Mesenchymal stem cell (in vitro differentiated cells and primary cell): ENCODE measurements at regions not wholly inside any gene's neighbourhood (a gene's known extent, or its start where the extent isn't known, plus 50 kb on each side); places are given as distances from the start of the nearest gene placed in this dataset.
"Not testable (repeated sequence)": the region's sequence is repeated elsewhere in the genome, so short reads cannot be mapped to it uniquely, and the experiment has no call there.

Experiments used
- DNase-seq: peaks from one replicate; pipeline ENCODE4 v3.0.0-alpha.2; 2013
- H2AFZ ChIP-seq: one replicate; pipeline ENCODE4 v1.6.1; 2013; ENCODE audit warnings: low read depth, mild to moderate bottlenecking, control low read depth, inconsistent platforms, low read length, moderate library complexity
- H2AK5ac ChIP-seq: 2 replicates; pipeline ENCODE4 v1.6.1; 2013; ENCODE audit warnings: low read length, moderate library complexity, mild to moderate bottlenecking, inconsistent platforms; ENCODE audit not compliant: severe bottlenecking
- H2BK120ac ChIP-seq: one replicate; pipeline ENCODE4 v1.6.1; 2013; ENCODE audit warnings: low read depth, mild to moderate bottlenecking, inconsistent platforms, low read length, moderate library complexity
- H2BK12ac ChIP-seq, 2 experiments: one replicate each; pipeline ENCODE4 v1.6.1; 2013; ENCODE audit warnings: inconsistent platforms in 2 of 2, low read length in 2 of 2, mild to moderate bottlenecking in 2 of 2, moderate library complexity in 2 of 2, control low read depth in 1 of 2
- H2BK15ac ChIP-seq: one replicate; pipeline ENCODE4 v1.6.1; 2013; ENCODE audit warnings: mild to moderate bottlenecking, low read depth, inconsistent platforms; ENCODE audit not compliant: poor library complexity, severe bottlenecking
- H2BK5ac ChIP-seq: 2 replicates; pipeline ENCODE4 v1.6.1; 2013; ENCODE audit warnings: low read depth, mild to moderate bottlenecking, low read length, control low read depth, inconsistent platforms; ENCODE audit not compliant: poor library complexity, severe bottlenecking
- H3K14ac ChIP-seq, 2 experiments: one replicate each; pipeline ENCODE4 v1.6.1; 2013; ENCODE audit warnings: inconsistent platforms in 2 of 2, low read length in 2 of 2, control low read depth in 1 of 2, mild to moderate bottlenecking in 1 of 2, moderate library complexity in 1 of 2
- H3K18ac ChIP-seq, 2 experiments: one replicate each; pipeline ENCODE4 v1.6.1; 2013; ENCODE audit warnings: inconsistent platforms in 2 of 2, low read length in 2 of 2, control low read depth in 1 of 2, low read depth in 1 of 2, mild to moderate bottlenecking in 1 of 2
- H3K23ac ChIP-seq, 2 experiments: one replicate each; pipeline ENCODE4 v1.6.1; 2013; ENCODE audit warnings: inconsistent platforms in 2 of 2, low read length in 2 of 2, mild to moderate bottlenecking in 2 of 2, moderate library complexity in 2 of 2, control low read depth in 1 of 2
- H3K27ac ChIP-seq: 2 replicates; pipeline ENCODE4 v1.5.1; 2013; ENCODE audit warnings: mild to moderate bottlenecking, moderate library complexity, low read length, control low read depth, inconsistent platforms; ENCODE audit not compliant: poor library complexity, severe bottlenecking
- H3K27me3 ChIP-seq, 2 experiments: 2 replicates each; pipeline versions ENCODE4 v1.6.1 to v1.7.0; 2013; ENCODE audit warnings: low read length in 2 of 2, mild to moderate bottlenecking in 2 of 2, moderate library complexity in 2 of 2, control low read depth in 1 of 2, inconsistent platforms in 1 of 2; ENCODE audit not compliant: control insufficient read depth in 1 of 2, insufficient read depth in 1 of 2
- H3K36me3 ChIP-seq, 2 experiments: 2 replicates each; pipeline versions ENCODE4 v1.6.1 to v1.7.0; 2013; ENCODE audit warnings: low read length in 2 of 2, control low read depth in 1 of 2, inconsistent platforms in 1 of 2, low read depth in 1 of 2, mild to moderate bottlenecking in 1 of 2; ENCODE audit not compliant: insufficient read depth in 2 of 2, control insufficient read depth in 1 of 2
- H3K4ac ChIP-seq, 2 experiments: one replicate each; pipeline ENCODE4 v1.6.1; 2013; ENCODE audit warnings: inconsistent platforms in 2 of 2, low read length in 2 of 2, mild to moderate bottlenecking in 2 of 2, moderate library complexity in 2 of 2, control low read depth in 1 of 2, low read depth in 1 of 2
- H3K4me1 ChIP-seq: 2 replicates; pipeline ENCODE4 v1.6.1; 2013; ENCODE audit warnings: low read depth, low read length, control low read depth; ENCODE audit not compliant: control insufficient read depth, insufficient read depth
- H3K4me2 ChIP-seq: 2 replicates; pipeline ENCODE4 v1.6.1; 2013; ENCODE audit warnings: low read length, mild to moderate bottlenecking, inconsistent platforms; ENCODE audit not compliant: poor library complexity, severe bottlenecking
- H3K4me3 ChIP-seq, 2 experiments: 2 replicates each; pipeline versions ENCODE4 v1.5.1 to v1.7.0; 2013; ENCODE audit warnings: low read length in 2 of 2, mild to moderate bottlenecking in 2 of 2, control low read depth in 1 of 2, low read depth in 1 of 2; ENCODE audit not compliant: insufficient read depth in 1 of 2
- H3K79me1 ChIP-seq: replicated peaks from 2 replicates; pipeline ENCODE4 v1.6.1; 2013; ENCODE audit warnings: mild to moderate bottlenecking, control low read depth, low read length, inconsistent platforms; ENCODE audit not compliant: poor library complexity, severe bottlenecking
- H3K9ac ChIP-seq: 2 replicates; pipeline ENCODE4 v1.7.0; 2013; ENCODE audit warnings: mild to moderate bottlenecking, low read length, moderate library complexity
- H3K9me3 ChIP-seq: 2 replicates; pipeline ENCODE4 v1.7.0; 2013; ENCODE audit warnings: mild to moderate bottlenecking, low read length; ENCODE audit not compliant: control insufficient read depth
- H4K8ac ChIP-seq: one replicate; pipeline ENCODE4 v1.6.1; 2013; ENCODE audit warnings: inconsistent platforms, mild to moderate bottlenecking, low read length, moderate library complexity
- H4K91ac ChIP-seq: one replicate; pipeline ENCODE4 v1.6.1; 2013; ENCODE audit warnings: mild to moderate bottlenecking, low read length, inconsistent platforms
- WGBS: methylation state at CpG from one replicate; pipeline ENCODE4 v1.1.7; 2013; ENCODE audit warnings: mixed read lengths; 5-methylcytosine and 5-hydroxymethylcytosine counted together

DNA sequence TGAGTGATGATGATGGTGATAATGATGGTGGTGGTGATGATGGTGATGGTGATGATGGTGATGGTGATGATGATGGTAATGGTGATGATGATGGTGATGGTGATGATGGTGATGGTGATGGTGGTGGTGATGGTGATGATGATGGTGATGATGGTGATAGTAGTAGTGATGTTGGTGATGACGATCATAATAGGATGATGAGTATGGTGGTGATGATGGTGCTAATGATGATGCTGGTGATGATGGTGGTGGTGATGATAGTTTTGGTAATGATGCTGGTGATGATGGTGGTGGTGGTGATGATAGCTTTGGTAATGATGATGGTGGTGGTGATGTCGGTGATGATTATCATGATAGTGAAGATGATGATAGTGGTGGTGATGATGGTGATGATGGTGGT is 171.5 kb upstream of the SFSWAP start:
- H3K4me2 ChIP-seq, result no peak overlapping the region
- no peak overlapping the region for H3K27ac ChIP-seq
- no peak overlapping the region for H3K18ac ChIP-seq
- no peak overlapping the region for H2BK12ac ChIP-seq
- H3K9ac ChIP-seq, result no peak overlapping the region
- H2AFZ ChIP-seq, result no peak overlapping the region
- no peaks in the 10 kb centered on the region for H3K36me3 ChIP-seq
- H4K91ac ChIP-seq, result no peak overlapping the region
- no peak overlapping the region for H3K4ac ChIP-seq
- no peak overlapping the region for H2BK5ac ChIP-seq
- H2AK5ac ChIP-seq, result no peak overlapping the region
- H3K4me3 ChIP-seq, result no peak overlapping the region
- H3K4me1 ChIP-seq, result no peaks in the 10 kb centered on the region
- no peak overlapping the region for H2BK15ac ChIP-seq
- H4K8ac ChIP-seq, result no peak overlapping the region
- DNase-seq, result no peak
- no peaks in the 10 kb centered on the region for H3K79me1 ChIP-seq
- H3K27me3 ChIP-seq, result no peaks in the 10 kb centered on the region
- WGBS, result 87% methylated on average over 2 of the region's 2 CpGs
- H3K9me3 ChIP-seq, result no peaks in the 10 kb centered on the region
- no peak overlapping the region for H2BK120ac ChIP-seq
- no peak overlapping the region for H3K14ac ChIP-seq
- H3K23ac ChIP-seq, result no peak overlapping the region

DNA sequence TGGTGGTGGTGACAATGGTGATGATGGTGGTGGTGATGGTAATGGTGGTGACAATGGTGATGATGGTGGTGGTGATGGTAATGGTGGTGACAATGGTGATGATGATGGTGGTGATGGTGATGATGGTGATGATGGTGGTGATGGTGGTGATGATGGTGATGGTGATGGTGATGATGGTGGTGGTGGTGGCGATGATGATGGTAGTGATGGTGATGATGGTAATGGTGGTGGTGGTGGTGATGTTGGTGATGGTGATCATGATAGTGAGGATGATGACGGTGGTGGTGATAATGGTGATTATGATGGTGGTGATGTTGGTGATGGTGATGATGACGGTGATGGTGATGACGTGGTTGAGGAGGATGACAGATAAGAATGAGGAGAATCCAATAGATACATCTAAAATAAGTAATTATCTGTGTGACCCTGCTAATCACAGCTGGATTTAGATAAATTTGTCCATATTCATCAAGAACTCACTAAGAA is 170.7 kb upstream of the SFSWAP start:
- Histone ChIP-seq H4K91ac (no peak overlapping the region), H3K4ac (no peak overlapping the region), H2AK5ac (no peak overlapping the region), H3K18ac (no peak overlapping the region), H2BK15ac (no peak overlapping the region), H3K4me3 (no peak overlapping the region), H2BK12ac (no peak overlapping the region), H3K27ac (no peak overlapping the region), H3K23ac (no peak overlapping the region), H3K4me1 (no peaks in the 10 kb centered on the region), H4K8ac (no peak overlapping the region), H3K36me3 (no peaks in the 10 kb centered on the region), H3K27me3 (no peaks in the 10 kb centered on the region), H3K79me1 (no peaks in the 10 kb centered on the region), H2BK5ac (no peak overlapping the region), H3K4me2 (no peak overlapping the region), H2AFZ (no peak overlapping the region), H3K14ac (no peak overlapping the region), H3K9ac (no peak overlapping the region), H3K9me3 (no peaks in the 10 kb centered on the region), H2BK120ac (no peak overlapping the region)
- no peak for DNase-seq
- WGBS, result 80% methylated on average over 2 of the region's 4 CpGs

DNA sequence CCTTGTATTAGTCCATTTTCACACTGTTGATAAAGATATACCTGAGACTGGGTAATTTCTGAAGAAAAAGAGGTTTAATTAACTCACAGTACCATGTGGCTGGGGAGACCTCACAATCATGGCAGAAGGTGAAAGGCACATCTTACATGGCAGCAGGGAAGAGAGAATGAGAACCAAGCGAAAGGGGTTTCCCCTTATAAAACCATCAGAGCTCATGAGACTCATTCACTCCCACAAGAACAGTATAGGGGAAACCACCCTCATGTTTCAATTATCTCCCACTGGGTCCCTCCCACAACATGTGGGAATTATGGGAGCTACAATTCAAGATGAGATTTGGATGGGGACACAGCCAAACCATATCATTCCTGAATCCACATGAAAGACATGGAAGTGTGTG is 169.4 kb upstream of the SFSWAP start:
- H2AK5ac ChIP-seq, H2AFZ ChIP-seq, H3K4me1 ChIP-seq, H3K23ac ChIP-seq, DNase-seq, H3K14ac ChIP-seq, H2BK5ac ChIP-seq, H3K36me3 ChIP-seq, H3K4ac ChIP-seq, H2BK120ac ChIP-seq, H3K27me3 ChIP-seq, H3K4me3 ChIP-seq, H2BK15ac ChIP-seq, H3K27ac ChIP-seq, H4K8ac ChIP-seq, H3K9me3 ChIP-seq, H3K4me2 ChIP-seq, H3K79me1 ChIP-seq, H4K91ac ChIP-seq, H2BK12ac ChIP-seq, H3K9ac ChIP-seq, H3K18ac ChIP-seq: not testable (repeated sequence)
- WGBS, result no CpG with 5 or more reads among the region's 1 CpG

DNA sequence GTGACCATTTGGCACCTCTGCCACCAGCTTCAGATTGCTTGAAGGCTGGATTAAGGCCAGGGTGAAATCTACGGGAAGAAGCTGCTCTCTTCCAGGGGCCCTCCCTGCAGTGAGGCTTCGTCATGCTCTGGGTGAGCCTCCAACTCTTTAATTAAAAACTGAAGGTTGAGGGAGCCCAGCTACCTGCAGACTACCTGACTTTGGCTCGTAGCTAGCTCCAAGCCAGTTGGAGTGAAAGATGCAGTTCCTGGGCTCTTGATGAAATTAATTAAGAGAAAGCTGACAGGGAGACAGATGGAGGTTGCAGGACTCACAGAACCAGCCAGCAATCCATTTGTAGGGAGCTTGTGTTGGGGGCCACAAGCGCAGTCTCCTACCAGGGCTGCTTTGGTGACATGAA is 168.5 kb upstream of the SFSWAP start:
- no peak overlapping the region for H2AFZ ChIP-seq
- no peak overlapping the region for H2BK120ac ChIP-seq
- H2BK5ac ChIP-seq, result no peak overlapping the region
- no peak overlapping the region for H2BK12ac ChIP-seq
- H3K27me3 ChIP-seq, result no peaks in the 10 kb centered on the region
- H2AK5ac ChIP-seq, result no peak overlapping the region
- no peaks in the 10 kb centered on the region for H3K79me1 ChIP-seq
- 66% methylated on average over 4 of the region's 4 CpGs for WGBS
- H3K9ac ChIP-seq, result no peak overlapping the region
- H2BK15ac ChIP-seq, result no peak overlapping the region
- DNase-seq, result no peak
- no peak overlapping the region for H3K4me3 ChIP-seq
- H3K9me3 ChIP-seq, result no peaks in the 10 kb centered on the region
- H3K4ac ChIP-seq, result no peak overlapping the region
- H3K14ac ChIP-seq, result no peak overlapping the region
- H3K4me1 ChIP-seq, result no peaks in the 10 kb centered on the region
- no peak overlapping the region for H3K4me2 ChIP-seq
- no peak overlapping the region for H4K91ac ChIP-seq
- no peak overlapping the region for H3K18ac ChIP-seq
- H4K8ac ChIP-seq, result no peak overlapping the region
- no peak overlapping the region for H3K23ac ChIP-seq
- H3K27ac ChIP-seq, result no peak overlapping the region
- H3K36me3 ChIP-seq, result no peaks in the 10 kb centered on the region
